LoVo (cell line): ENCODE measurements at regions not wholly inside any gene's neighbourhood (a gene's known extent, or its start where the extent isn't known, plus 50 kb on each side); places are given as distances from the start of the nearest gene placed in this dataset.

Experiments
- DNase-seq: peaks from one replicate; pipeline ENCODE4 v3.0.0-alpha.2; 2016; ENCODE audit warnings: low spot score

DNA sequence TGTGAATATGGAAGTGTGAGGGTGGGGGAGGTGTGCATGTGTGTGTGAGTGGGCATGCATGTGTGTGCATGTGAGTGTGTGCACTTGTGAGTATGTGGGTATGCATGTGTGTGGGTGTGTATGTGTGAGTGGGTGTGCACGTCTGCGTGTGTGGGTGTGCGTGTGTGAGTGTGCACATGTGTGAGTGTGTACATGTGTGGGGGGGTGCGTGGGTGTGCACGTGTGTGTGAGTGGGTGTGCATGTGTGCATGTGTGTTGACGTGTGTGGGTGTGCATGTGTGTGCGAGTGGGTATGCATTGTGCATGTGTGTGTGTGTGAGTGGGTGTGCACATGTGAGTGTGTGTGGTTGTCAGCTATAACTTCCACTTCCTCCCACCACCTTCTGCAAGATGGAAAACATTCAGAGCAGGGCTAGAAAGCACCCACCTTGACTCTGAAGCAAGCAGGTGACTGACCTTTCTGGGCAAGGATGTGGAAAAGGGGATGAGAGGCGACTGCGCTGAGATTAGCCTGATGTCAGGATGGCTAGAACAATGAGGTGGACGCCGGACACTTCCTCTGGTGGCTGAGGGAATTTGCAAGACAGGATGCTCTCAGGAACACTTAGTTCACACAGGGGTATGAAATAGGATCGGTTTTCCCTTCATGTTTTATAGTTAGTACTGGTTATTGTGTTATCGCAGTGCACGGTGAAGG is 103.6 kb downstream of the ACKR3 start:
- no peak for DNase-seq

- DNase-seq = no peak
These were observed 104.2 kb downstream of the ACKR3 start for GRCh38 chr2:236673823-236674185.

GRCh38 chr2:236674238-236674637 is 104.6 kb downstream of the ACKR3 start:
- DNase-seq = no peak

DNA sequence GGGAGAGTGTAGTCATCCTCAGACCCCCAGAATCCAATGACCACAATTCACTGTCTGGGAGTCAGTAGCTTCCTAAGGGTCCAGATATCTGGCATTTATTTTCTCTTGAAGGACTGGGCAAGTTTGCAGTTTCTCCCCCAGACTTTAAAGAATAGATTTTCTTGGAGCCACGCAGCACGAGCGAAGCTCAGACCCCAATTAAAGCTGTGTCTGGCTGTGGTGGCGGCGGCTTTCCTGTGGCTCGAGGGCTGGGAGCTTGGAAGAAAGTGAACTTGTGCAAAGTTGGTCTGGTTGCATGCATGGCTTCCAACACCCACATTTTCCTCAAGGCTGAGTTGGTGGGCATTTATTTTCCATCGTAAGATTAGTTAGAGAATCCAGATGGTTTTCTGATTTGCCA is 105.0 kb downstream of the ACKR3 start:
- no peak for DNase-seq

DNA sequence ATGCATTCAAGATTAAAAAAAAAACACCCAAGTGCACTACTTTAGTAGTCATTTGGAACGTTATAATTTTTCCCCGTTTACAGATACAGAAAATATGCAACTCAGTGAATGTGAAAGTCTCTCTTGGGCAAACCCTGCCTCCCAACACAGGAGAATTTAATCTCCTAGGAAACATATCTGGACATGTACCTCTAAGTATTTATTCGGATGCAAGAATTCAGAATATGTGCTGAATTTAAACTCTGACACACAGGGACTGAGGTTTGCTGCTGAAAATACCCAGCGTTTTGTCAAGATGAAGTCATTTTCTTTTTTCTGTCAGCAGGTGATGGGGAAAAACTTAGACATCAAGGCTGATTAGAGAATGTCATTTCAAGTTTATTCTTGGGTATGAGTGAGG is 105.4 kb downstream of the ACKR3 start:
- DNase-seq = no peak

GRCh38 chr2:236675526-236675925 is 105.9 kb downstream of the ACKR3 start:
- no peak for DNase-seq

GRCh38 chr2:236676136-236676873 is 106.7 kb downstream of the ACKR3 start:
- no peak for DNase-seq

GRCh38 chr2:236677368-236677767 is 107.7 kb downstream of the ACKR3 start:
- DNase-seq = no peak

DNA sequence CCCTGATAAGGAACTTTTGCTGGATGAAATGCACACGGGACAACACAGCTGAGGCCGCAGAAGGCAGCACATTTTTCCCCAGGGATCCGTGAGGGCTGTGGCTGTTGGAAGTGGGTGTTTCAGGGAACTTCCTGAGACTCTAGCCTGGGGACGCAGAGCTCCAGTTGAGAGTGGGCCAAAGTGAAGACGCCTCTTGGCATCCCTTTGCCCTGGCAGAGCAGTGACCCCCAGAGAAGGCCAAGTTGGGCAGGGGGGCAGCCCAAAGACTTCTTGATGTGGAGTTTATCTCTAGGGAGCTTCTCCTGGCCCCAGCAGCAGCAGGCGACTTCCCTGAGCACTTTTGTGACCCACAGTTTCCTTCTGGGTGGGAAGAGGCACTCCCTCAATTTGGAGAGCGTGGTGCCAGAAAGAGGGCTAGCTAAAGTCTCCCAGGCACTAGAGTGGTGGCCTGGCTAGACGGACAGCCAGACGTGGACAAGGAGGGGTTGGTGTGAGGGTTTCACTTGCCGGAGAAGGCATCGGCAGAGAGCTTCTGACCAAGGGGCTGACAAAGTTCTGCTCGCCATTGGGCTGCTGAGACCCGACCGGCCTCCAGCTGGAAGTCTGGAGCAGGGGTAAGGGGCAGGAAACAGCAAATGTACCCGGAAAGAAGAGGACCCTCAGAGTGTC is 108.8 kb downstream of the ACKR3 start:
- no peak for DNase-seq

DNA sequence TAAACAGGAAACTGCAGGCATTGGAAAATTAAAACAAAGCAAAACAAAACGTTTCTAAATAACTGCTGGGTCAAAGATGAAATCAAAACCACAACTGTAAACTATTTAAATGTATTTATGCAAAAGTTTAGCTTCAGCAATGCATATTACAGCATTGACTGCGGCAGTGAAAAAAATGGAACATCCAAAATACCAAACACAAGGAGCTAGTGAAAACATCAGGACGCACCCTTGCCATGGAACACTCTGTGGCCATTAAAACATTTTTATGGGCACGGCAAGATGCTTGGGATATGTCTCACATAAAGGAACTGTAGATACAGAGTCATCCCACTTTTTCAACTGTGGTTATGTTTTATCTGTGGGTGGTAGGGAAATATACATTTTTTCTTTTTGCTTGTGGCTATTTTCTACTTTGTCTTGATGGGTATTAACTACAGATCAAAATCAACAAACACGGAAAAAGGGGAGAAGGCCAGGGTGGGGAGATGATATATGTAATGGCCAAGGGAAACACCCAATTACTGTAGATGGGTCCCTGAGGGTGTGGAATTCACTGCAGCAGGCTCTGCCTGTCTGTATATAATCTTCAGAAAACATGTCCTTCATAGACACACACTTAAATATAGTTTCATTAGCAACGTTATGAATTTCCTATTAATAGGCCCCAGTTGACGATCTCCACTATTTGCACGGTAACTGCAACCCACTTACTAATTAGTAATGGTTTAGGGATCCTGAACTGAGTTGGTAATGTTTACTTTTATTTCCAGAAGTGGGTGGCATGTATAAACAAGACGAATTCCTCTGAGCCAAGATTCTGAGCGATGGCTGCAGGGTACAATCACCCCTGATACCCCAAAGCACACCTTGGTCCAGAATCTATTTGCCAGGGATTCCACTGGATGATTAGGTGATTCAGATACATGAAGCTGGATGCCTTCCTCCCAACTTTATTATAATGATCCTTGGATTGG is 110.5 kb downstream of the ACKR3 start:
- DNase-seq = peak; percentile 12

- no peak for DNase-seq
These were observed 113.2 kb downstream of the ACKR3 start for GRCh38 chr2:236682651-236683422.

GRCh38 chr2:236684504-236685256 is 115.1 kb downstream of the ACKR3 start:
- DNase-seq = no peak

- no peak for DNase-seq
These were observed 115.7 kb downstream of the ACKR3 start for GRCh38 chr2:236685361-236685760.

DNA sequence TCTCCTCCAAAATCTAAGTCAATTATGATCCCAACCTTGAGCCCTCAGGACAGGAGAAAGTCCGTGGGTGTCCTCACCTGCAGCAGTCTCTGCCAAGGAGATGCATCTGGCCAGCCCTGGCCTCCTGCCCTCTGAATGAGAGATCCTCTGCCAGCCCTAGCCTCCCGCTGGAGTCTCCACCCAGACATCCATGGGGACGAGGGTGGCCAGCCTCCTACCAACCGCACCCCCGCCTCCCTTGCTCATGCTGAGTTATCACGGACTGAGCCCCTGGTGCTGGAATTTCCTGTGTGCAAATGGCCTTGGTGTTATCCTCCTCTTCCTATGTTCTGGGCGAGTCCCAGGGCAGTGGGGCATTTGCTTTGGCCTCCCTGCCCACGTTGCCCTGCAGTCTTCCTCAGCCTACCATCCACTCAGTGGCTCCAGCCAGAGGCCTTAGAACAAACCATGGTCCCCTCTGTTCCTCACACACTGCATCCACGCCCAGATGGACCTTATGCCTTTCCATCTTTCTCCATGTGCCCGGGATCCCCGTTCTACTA is 116.4 kb downstream of the ACKR3 start:
- DNase-seq = no peak

- no peak for DNase-seq
These were observed 116.9 kb downstream of the ACKR3 start for GRCh38 chr2:236686561-236686960.

DNA sequence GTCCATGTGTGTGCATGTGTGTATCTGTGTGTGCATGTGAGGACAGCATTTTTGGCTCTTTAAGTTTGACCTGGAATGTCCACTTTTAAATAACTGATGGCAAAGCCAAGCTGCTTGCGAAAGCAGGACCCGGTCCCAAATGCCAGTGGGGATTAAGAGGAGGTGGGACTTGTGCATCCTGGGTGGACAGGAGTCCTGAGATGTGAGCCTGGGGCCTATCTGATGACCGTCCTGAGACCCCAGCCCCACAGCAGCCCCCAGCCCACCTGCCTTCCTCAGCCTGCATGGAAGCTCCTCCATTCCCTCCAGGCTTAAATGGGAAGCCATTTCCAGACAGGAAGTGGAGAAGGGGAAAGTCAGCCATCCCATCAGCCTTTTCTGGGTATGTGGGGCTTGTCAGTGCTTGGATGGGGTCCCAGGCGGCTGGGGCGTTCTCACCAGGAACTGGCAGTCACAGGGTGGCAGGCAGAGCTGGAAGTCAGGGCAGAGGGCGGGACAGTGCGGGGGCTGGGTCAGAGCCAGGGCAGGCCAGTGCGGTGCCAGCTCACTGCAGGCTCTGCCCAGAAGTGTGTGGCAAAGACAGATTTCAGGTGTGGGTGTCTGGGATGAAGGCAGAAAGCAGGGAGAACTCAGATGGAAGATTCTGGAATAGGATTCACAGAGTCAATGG is 117.8 kb downstream of the ACKR3 start:
- no peak for DNase-seq

DNA sequence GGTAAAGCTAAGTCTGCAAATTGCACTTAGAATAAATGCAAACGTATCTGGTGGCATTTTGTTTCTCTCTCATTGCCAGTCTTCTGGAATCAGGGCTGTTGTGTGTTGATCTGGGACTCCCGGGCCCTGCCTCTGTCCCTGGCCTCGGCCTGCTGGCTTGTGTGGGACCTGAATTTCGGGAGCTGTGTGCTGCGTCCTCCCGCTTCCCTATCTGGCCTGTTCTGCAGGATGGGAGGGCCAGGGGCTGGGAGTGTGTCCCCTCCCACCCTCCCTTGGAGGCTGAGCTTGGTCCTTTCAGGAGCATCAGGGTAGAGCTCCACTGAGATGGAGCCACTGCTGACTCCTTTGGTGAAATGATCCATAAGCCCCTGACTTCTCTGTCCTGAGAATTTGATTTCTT is 118.5 kb downstream of the ACKR3 start:
- no peak for DNase-seq

DNA sequence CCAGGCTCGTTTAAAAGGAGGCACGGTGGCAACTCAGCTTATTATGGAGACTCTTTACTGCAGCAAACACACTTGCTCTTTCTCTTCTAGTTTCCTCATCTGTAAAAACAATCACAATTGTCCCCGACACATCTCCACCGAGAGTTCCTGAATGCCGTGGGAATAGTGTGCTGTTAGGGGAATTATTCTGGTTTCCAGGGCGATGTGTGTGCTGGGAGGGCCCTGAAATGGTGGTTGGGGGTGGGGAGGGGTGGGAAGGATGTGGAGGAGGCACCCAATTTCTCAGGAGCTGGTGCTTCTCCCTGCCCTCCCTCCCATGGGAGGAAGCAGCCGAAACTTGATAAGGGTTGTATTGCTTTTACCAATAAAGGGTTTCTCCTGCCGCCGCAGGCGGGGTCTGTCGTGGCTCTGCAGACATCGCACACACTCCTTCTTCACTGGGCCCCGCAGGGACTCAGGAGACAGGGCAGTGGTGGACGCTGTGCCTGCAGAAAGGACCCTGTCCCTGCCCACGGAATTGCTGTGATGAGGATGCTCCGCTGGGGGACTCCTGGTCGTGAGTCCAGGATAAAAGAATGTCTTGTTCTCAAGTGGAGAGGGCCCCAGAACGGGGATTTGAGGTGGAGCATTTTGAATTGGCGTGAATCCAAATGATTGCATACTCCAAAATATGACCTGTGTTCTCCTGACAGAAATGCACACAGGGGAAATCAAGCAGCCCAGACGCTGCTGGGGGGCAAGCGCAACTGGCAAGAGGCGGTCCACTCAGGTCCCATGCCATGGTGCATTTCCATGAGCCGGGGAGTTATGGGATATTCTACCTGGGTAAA is 119.2 kb downstream of the ACKR3 start:
- no peak for DNase-seq

GRCh38 chr2:236689393-236689700 is 119.7 kb downstream of the ACKR3 start:
- no peak for DNase-seq
